Left ventricle myocardium inferior (tissue), 1 donor: ENCODE measurements at regions not wholly inside any gene's neighbourhood (a gene's known extent, or its start where the extent isn't known, plus 50 kb on each side); places are given as distances from the start of the nearest gene placed in this dataset.

Experiments
- DNase-seq: peaks from one replicate; pipeline ENCODE4 v3.0.0-alpha.2; 2020
- H3K27ac ChIP-seq: fragments of 200-600 bp; replicated peaks from 2 replicates; pipeline ENCODE4 v1.8.0; 2021
- H3K27me3 ChIP-seq: fragments of 200-600 bp; 2 replicates; pipeline ENCODE4 v1.8.0; 2021; ENCODE audit warnings: low read depth
- H3K36me3 ChIP-seq: fragments of 200-600 bp; 2 replicates; pipeline ENCODE4 v1.8.0; 2021
- H3K4me1 ChIP-seq: fragments of 200-600 bp; 2 replicates; pipeline ENCODE4 v1.8.0; 2021
- H3K4me3 ChIP-seq: fragments of 200-600 bp; 2 replicates; pipeline ENCODE4 v1.8.0; 2021; ENCODE audit warnings: mild to moderate bottlenecking, moderate library complexity
- H3K9me3 ChIP-seq: fragments of 200-600 bp; replicated peaks from 2 replicates; pipeline ENCODE4 v1.8.0; 2021
- intact Hi-C: fragments of 100-400 bp; cut with micrococcal nuclease; formaldehyde crosslinking; loops from one replicate; pipeline ENCODE4 v1.11.0; 2022
- TF ChIP-seq, protein P1 (sequence below): fragments of 200-600 bp; IDR thresholded peaks from 2 replicates; pipeline ENCODE4 v1.8.0; 2021; ENCODE audit warnings: antibody characterized with exemption, mild to moderate bottlenecking, borderline replicate concordance
- donor health status: DM: no; HTN: yes; CAD: no; lungs with severe emphysema.

DNA sequence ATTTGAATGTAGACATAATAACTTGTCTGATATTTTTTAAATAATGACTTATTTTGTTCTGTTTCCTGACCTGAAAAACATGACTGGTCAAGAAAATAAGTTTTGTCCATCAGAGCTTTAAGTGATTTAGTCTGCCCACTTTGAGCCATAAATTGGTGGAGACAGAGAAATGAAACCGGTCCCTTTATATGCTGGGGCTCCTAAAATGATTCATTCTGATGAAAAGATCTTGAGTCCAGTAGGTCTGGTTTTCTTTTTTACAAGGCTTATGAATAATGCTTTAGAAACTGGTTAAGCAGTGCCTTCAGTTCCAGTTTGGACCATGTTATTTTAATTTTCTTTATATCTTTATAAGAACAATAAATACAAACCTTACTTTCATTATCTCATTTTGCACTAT lies 293.2 kb downstream of the DIPK2A start:
- H3K4me1 ChIP-seq: peaks cover 6% of the 10 kb centered on the region
- peak overlapping the region; percentile 31 for H3K27ac ChIP-seq
- no peaks in the 10 kb centered on the region for H3K27me3 ChIP-seq
- DNase-seq: no peak
- TF ChIP-seq, protein P1, sequence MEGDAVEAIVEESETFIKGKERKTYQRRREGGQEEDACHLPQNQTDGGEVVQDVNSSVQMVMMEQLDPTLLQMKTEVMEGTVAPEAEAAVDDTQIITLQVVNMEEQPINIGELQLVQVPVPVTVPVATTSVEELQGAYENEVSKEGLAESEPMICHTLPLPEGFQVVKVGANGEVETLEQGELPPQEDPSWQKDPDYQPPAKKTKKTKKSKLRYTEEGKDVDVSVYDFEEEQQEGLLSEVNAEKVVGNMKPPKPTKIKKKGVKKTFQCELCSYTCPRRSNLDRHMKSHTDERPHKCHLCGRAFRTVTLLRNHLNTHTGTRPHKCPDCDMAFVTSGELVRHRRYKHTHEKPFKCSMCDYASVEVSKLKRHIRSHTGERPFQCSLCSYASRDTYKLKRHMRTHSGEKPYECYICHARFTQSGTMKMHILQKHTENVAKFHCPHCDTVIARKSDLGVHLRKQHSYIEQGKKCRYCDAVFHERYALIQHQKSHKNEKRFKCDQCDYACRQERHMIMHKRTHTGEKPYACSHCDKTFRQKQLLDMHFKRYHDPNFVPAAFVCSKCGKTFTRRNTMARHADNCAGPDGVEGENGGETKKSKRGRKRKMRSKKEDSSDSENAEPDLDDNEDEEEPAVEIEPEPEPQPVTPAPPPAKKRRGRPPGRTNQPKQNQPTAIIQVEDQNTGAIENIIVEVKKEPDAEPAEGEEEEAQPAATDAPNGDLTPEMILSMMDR: no peak
- peak overlapping the region; percentile 0 for H3K4me3 ChIP-seq
- intact Hi-C loops: no loop called here
- H3K9me3 ChIP-seq: no peaks in the 10 kb centered on the region
- no peaks in the 10 kb centered on the region for H3K36me3 ChIP-seq

DNA sequence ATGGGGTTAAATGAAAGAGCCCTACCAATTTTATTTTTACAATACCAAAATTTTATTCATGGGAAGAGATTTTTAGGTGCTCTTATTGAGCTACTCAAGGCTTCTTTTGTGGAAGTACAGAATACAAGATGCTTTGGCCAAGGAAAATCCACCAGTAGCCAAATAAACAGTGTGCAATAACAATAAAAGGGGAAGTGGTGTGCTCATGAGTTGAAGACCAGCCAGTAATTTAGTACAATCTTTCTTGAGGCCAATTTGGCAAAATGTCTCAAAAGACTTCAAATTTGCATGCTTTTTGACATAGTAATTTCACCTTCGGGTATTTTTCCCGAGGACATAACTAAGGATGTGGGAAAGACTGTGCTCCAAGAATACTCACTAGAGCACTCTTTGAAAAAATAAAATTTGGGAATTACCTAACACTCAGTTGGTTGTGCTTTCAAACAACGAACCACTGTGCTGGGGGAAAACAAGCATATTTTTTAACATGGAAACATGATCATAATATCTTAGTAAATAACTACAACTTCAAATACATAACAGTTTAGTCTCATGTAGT lies 294.0 kb downstream of the DIPK2A start:
- Histone ChIP-seq H3K4me1 (peaks cover 6% of the 10 kb centered on the region), H3K9me3 (no peaks in the 10 kb centered on the region), H3K27me3 (no peaks in the 10 kb centered on the region), H3K36me3 (no peaks in the 10 kb centered on the region), H3K27ac (peak overlapping the region; percentile 31), H3K4me3 (peak overlapping the region; percentile 0)
- intact Hi-C loops: no loop called here
- TF ChIP-seq, protein P1: no peak
- DNase-seq: no peak

DNA sequence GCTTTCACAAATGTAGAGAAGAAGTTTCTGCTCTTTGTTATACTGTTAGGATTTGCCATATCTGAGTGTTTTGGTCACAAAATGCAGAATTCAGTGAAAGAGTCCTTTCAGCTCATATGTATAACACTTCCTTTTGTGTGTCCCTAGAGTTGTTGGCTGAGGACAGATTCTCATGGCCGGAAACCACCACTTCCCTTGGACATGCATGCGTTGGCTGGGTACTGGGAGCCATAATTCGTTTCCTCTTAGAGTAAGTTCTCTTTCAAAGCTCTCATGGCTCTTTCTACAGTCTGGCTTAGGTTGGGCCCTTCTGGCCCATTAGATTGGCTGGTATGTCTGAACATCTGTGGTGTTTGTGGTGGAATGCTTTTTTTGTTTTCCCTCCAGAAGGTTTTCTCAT lies 298.5 kb downstream of the DIPK2A start:
- intact Hi-C loops: no loop called here
- DNase-seq: no peak

DNA sequence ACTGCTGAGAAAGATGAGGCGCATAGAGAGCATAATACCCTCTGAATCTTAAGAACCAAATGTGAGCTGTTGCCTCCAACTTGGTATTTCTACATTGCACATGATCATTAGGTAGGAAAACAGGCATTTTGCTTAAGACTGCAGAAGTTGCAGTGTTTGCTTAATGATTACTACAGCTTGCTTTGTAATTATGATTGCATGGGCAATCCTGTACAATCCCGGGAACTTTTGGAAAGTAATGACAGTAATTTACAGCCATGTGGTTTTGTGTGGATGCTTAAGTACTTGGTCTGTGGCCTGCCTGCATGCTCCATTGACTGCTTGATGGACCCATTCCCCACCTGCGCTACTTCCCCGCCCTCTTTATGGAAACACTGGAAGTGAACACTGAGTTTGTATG lies 301.1 kb downstream of the DIPK2A start:
- TF ChIP-seq, protein P1: no peak
- Histone ChIP-seq H3K27me3 (no peaks in the 10 kb centered on the region), H3K27ac (no peak overlapping the region), H3K9me3 (no peaks in the 10 kb centered on the region), H3K4me1 (no peaks in the 10 kb centered on the region), H3K4me3 (no peak overlapping the region), H3K36me3 (no peaks in the 10 kb centered on the region)
- DNase-seq: no peak
- intact Hi-C loops: no loop called here

More for the DNA sequence above, 298.5 kb downstream of the DIPK2A start:
- Histone ChIP-seq H3K27me3 (no peaks in the 10 kb centered on the region), H3K36me3 (no peaks in the 10 kb centered on the region), H3K4me3 (no peak overlapping the region), H3K4me1 (peaks cover 3% of the 10 kb centered on the region), H3K9me3 (no peaks in the 10 kb centered on the region), H3K27ac (no peak overlapping the region)
- TF ChIP-seq, protein P1: no peak

DNA sequence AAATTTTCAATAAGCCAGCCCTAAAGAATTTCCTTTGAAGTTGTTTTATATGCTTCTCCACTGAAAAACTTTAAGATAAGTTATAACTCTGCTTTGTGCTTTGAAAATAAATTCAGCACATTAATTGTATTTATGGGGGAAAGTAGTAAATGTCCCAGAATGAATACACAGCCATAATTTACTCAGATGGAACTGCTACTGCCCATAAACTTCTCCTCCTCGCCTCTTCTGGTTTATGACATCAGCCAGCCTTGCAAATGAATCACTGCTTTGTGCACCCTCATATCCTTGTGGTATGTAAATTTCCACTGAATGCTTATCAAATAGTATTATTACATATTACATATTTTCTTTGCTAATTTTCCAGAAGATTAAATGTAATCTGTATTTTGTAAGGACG lies 302.0 kb downstream of the DIPK2A start:
- Histone ChIP-seq H3K36me3 (no peaks in the 10 kb centered on the region), H3K4me3 (no peak overlapping the region), H3K4me1 (no peaks in the 10 kb centered on the region), H3K9me3 (no peaks in the 10 kb centered on the region), H3K27ac (no peak overlapping the region), H3K27me3 (no peaks in the 10 kb centered on the region)
- TF ChIP-seq, protein P1: no peak
- intact Hi-C loops: no loop called here
- DNase-seq: no peak

DNA sequence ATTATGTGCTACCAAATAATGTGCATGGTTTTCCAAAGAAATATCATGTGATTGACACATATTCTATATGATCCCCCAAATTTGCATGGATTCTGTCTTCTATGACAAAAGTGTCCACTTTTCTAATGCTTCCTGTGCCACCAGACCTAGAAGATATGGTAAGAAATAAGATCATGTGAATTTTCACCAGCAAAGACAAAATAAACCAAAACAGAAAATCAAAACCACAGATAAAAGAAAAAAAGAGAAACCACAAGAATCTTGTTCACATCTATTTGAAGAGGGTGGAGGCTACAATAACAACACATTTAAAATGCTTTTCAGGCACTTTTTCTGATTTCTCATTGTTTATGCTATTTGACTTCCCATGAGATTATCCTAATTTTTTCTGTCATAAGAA lies 303.4 kb downstream of the DIPK2A start:
- no peak for DNase-seq
- intact Hi-C loops: no loop called here
- Histone ChIP-seq H3K9me3 (no peaks in the 10 kb centered on the region), H3K4me3 (no peak overlapping the region), H3K27me3 (no peaks in the 10 kb centered on the region), H3K36me3 (no peaks in the 10 kb centered on the region), H3K27ac (no peak overlapping the region), H3K4me1 (no peaks in the 10 kb centered on the region)
- TF ChIP-seq, protein P1: no peak
